ENCODE measurements at regions not wholly inside any gene's neighbourhood (a gene's known extent, or its start where the extent isn't known, plus 50 kb on each side); places are given as distances from the start of the nearest gene placed in this dataset.

GRCh38 chr2:103464831-103465230, 703.0 kb downstream of the TMEM182 start:
- H3K27me3 ChIP-seq (ENCODE audit: control insufficient read depth in 1 of 2, insufficient read depth in 2 of 2, low read length in 2 of 2), result no peaks in the 10 kb centered on the region
- H3K9ac ChIP-seq (ENCODE audit: low read length in 2 of 2), result no peak overlapping the region
- no peaks in the 10 kb centered on the region for H3K36me3 ChIP-seq (ENCODE audit: control insufficient read depth in 2 of 2, insufficient read depth in 2 of 2, low read length in 2 of 2)
- H3K9me3 ChIP-seq (ENCODE audit: control insufficient read depth in 2 of 2, low read length in 2 of 2), result peaks cover 0 to 2% of the 10 kb centered on the region in 2 donors
- no peak overlapping the region for H3K4me3 ChIP-seq (ENCODE audit: low read length in 2 of 2)
- H3K4me1 ChIP-seq (ENCODE audit: control insufficient read depth, insufficient read depth, low read length), result no peaks in the 10 kb centered on the region
- H3K27ac ChIP-seq (ENCODE audit: low read length), result no peak overlapping the region

GRCh38 chr2:103469800-103470199, 708.0 kb downstream of the TMEM182 start:
- Histone ChIP-seq H3K4me3 (ENCODE audit: low read length in 2 of 2) (no peak overlapping the region), H3K36me3 (ENCODE audit: control insufficient read depth in 2 of 2, insufficient read depth in 2 of 2, low read length in 2 of 2) (no peaks in the 10 kb centered on the region), H3K4me1 (ENCODE audit: control insufficient read depth, insufficient read depth, low read length) (no peaks in the 10 kb centered on the region), H3K9me3 (ENCODE audit: control insufficient read depth in 2 of 2, low read length in 2 of 2) (peaks cover 0 to 2% of the 10 kb centered on the region in 2 donors), H3K27ac (ENCODE audit: low read length) (no peak overlapping the region), H3K9ac (ENCODE audit: low read length in 2 of 2) (no peak overlapping the region), H3K27me3 (ENCODE audit: control insufficient read depth in 1 of 2, insufficient read depth in 2 of 2, low read length in 2 of 2) (no peaks in the 10 kb centered on the region)

- no peaks in the 10 kb centered on the region for H3K9me3 ChIP-seq (ENCODE audit: control insufficient read depth in 2 of 2, low read length in 2 of 2)
- H3K36me3 ChIP-seq (ENCODE audit: control insufficient read depth in 2 of 2, insufficient read depth in 2 of 2, low read length in 2 of 2), result no peaks in the 10 kb centered on the region
- no peak overlapping the region for H3K4me3 ChIP-seq (ENCODE audit: low read length in 2 of 2)
These were observed 723.1 kb downstream of the TMEM182 start for GRCh38 chr2:103484906-103485305.

GRCh38 chr2:103496850-103497249, 735.0 kb downstream of the TMEM182 start:
- H3K36me3 ChIP-seq (ENCODE audit: control insufficient read depth in 2 of 2, insufficient read depth in 2 of 2, low read length in 2 of 2), result no peaks in the 10 kb centered on the region
- H3K9ac ChIP-seq (ENCODE audit: low read length in 2 of 2), result no peak overlapping the region
- H3K9me3 ChIP-seq (ENCODE audit: control insufficient read depth in 2 of 2, low read length in 2 of 2), result peaks cover 0 to 3% of the 10 kb centered on the region in 2 donors
- H3K27me3 ChIP-seq (ENCODE audit: control insufficient read depth in 1 of 2, insufficient read depth in 2 of 2, low read length in 2 of 2), result no peaks in the 10 kb centered on the region
- H3K4me3 ChIP-seq (ENCODE audit: low read length in 2 of 2), result no peak overlapping the region
- no peak overlapping the region for H3K27ac ChIP-seq (ENCODE audit: low read length)
- H3K4me1 ChIP-seq (ENCODE audit: control insufficient read depth, insufficient read depth, low read length), result no peaks in the 10 kb centered on the region

More at GRCh38 chr2:103484906-103485305, 723.1 kb downstream of the TMEM182 start:
- Histone ChIP-seq H3K9ac (ENCODE audit: low read length in 2 of 2) (no peak overlapping the region), H3K27me3 (ENCODE audit: control insufficient read depth in 1 of 2, insufficient read depth in 2 of 2, low read length in 2 of 2) (no peaks in the 10 kb centered on the region), H3K27ac (ENCODE audit: low read length) (no peak overlapping the region), H3K4me1 (ENCODE audit: control insufficient read depth, insufficient read depth, low read length) (no peaks in the 10 kb centered on the region)

- Histone ChIP-seq H3K9ac (ENCODE audit: low read length in 2 of 2) (no peak overlapping the region), H3K4me3 (ENCODE audit: low read length in 2 of 2) (no peak overlapping the region), H3K9me3 (ENCODE audit: control insufficient read depth in 2 of 2, low read length in 2 of 2) (no peaks in the 10 kb centered on the region), H3K27me3 (ENCODE audit: control insufficient read depth in 1 of 2, insufficient read depth in 2 of 2, low read length in 2 of 2) (no peaks in the 10 kb centered on the region), H3K27ac (ENCODE audit: low read length) (no peak overlapping the region), H3K4me1 (ENCODE audit: control insufficient read depth, insufficient read depth, low read length) (no peaks in the 10 kb centered on the region), H3K36me3 (ENCODE audit: control insufficient read depth in 2 of 2, insufficient read depth in 2 of 2, low read length in 2 of 2) (no peaks in the 10 kb centered on the region)
These were observed 745.0 kb downstream of the TMEM182 start for GRCh38 chr2:103506812-103507211.

GRCh38 chr2:103512442-103512841, 750.6 kb downstream of the TMEM182 start:
- Histone ChIP-seq H3K36me3 (ENCODE audit: control insufficient read depth in 2 of 2, insufficient read depth in 2 of 2, low read length in 2 of 2) (no peaks in the 10 kb centered on the region), H3K27me3 (ENCODE audit: control insufficient read depth in 1 of 2, insufficient read depth in 2 of 2, low read length in 2 of 2) (no peaks in the 10 kb centered on the region), H3K9ac (ENCODE audit: low read length in 2 of 2) (no peak overlapping the region), H3K27ac (ENCODE audit: low read length) (no peak overlapping the region), H3K9me3 (ENCODE audit: control insufficient read depth in 2 of 2, low read length in 2 of 2) (no peaks in the 10 kb centered on the region), H3K4me1 (ENCODE audit: control insufficient read depth, insufficient read depth, low read length) (no peaks in the 10 kb centered on the region), H3K4me3 (ENCODE audit: low read length in 2 of 2) (no peak overlapping the region)

GRCh38 chr2:103520547-103520946, 758.7 kb downstream of the TMEM182 start:
- H3K27ac ChIP-seq (ENCODE audit: low read length), result no peak overlapping the region
- H3K9me3 ChIP-seq (ENCODE audit: control insufficient read depth in 2 of 2, low read length in 2 of 2), result no peaks in the 10 kb centered on the region
- no peak overlapping the region for H3K9ac ChIP-seq (ENCODE audit: low read length in 2 of 2)
- no peak overlapping the region for H3K4me3 ChIP-seq (ENCODE audit: low read length in 2 of 2)
- no peaks in the 10 kb centered on the region for H3K27me3 ChIP-seq (ENCODE audit: control insufficient read depth in 1 of 2, insufficient read depth in 2 of 2, low read length in 2 of 2)
- no peaks in the 10 kb centered on the region for H3K36me3 ChIP-seq (ENCODE audit: control insufficient read depth in 2 of 2, insufficient read depth in 2 of 2, low read length in 2 of 2)
- no peaks in the 10 kb centered on the region for H3K4me1 ChIP-seq (ENCODE audit: control insufficient read depth, insufficient read depth, low read length)

- Histone ChIP-seq H3K4me3 (ENCODE audit: low read length in 2 of 2) (no peak overlapping the region), H3K9ac (ENCODE audit: low read length in 2 of 2) (no peak overlapping the region), H3K36me3 (ENCODE audit: control insufficient read depth in 2 of 2, insufficient read depth in 2 of 2, low read length in 2 of 2) (no peaks in the 10 kb centered on the region), H3K9me3 (ENCODE audit: control insufficient read depth in 2 of 2, low read length in 2 of 2) (no peaks in the 10 kb centered on the region), H3K27ac (ENCODE audit: low read length) (no peak overlapping the region), H3K27me3 (ENCODE audit: control insufficient read depth in 1 of 2, insufficient read depth in 2 of 2, low read length in 2 of 2) (no peaks in the 10 kb centered on the region), H3K4me1 (ENCODE audit: control insufficient read depth, insufficient read depth, low read length) (no peaks in the 10 kb centered on the region)
These were observed 763.9 kb downstream of the TMEM182 start for GRCh38 chr2:103525756-103526155.

- Histone ChIP-seq H3K9ac (ENCODE audit: low read length in 2 of 2) (no peak overlapping the region), H3K27ac (ENCODE audit: low read length) (no peak overlapping the region), H3K27me3 (ENCODE audit: control insufficient read depth in 1 of 2, insufficient read depth in 2 of 2, low read length in 2 of 2) (no peaks in the 10 kb centered on the region), H3K36me3 (ENCODE audit: control insufficient read depth in 2 of 2, insufficient read depth in 2 of 2, low read length in 2 of 2) (no peaks in the 10 kb centered on the region), H3K9me3 (ENCODE audit: control insufficient read depth in 2 of 2, low read length in 2 of 2) (no peaks in the 10 kb centered on the region), H3K4me3 (ENCODE audit: low read length in 2 of 2) (no peak overlapping the region), H3K4me1 (ENCODE audit: control insufficient read depth, insufficient read depth, low read length) (no peaks in the 10 kb centered on the region)
These were observed 764.9 kb downstream of the TMEM182 start for GRCh38 chr2:103526757-103527156.

- Histone ChIP-seq H3K36me3 (ENCODE audit: control insufficient read depth in 2 of 2, insufficient read depth in 2 of 2, low read length in 2 of 2) (no peaks in the 10 kb centered on the region), H3K4me3 (ENCODE audit: low read length in 2 of 2) (no peak overlapping the region), H3K4me1 (ENCODE audit: control insufficient read depth, insufficient read depth, low read length) (no peaks in the 10 kb centered on the region), H3K9ac (ENCODE audit: low read length in 2 of 2) (no peak overlapping the region), H3K9me3 (ENCODE audit: control insufficient read depth in 2 of 2, low read length in 2 of 2) (no peaks in the 10 kb centered on the region), H3K27ac (ENCODE audit: low read length) (no peak overlapping the region), H3K27me3 (ENCODE audit: control insufficient read depth in 1 of 2, insufficient read depth in 2 of 2, low read length in 2 of 2) (no peaks in the 10 kb centered on the region)
These were observed 765.4 kb downstream of the TMEM182 start for GRCh38 chr2:103527278-103527677.

GRCh38 chr2:103529798-103530502, 768.1 kb downstream of the TMEM182 start:
- no peak overlapping the region for H3K4me3 ChIP-seq (ENCODE audit: low read length in 2 of 2)
- H3K36me3 ChIP-seq (ENCODE audit: control insufficient read depth in 2 of 2, insufficient read depth in 2 of 2, low read length in 2 of 2), result no peaks in the 10 kb centered on the region
- no peak overlapping the region for H3K9ac ChIP-seq (ENCODE audit: low read length in 2 of 2)
- no peaks in the 10 kb centered on the region for H3K4me1 ChIP-seq (ENCODE audit: control insufficient read depth, insufficient read depth, low read length)
- no peak overlapping the region for H3K27ac ChIP-seq (ENCODE audit: low read length)
- no peaks in the 10 kb centered on the region for H3K9me3 ChIP-seq (ENCODE audit: control insufficient read depth in 2 of 2, low read length in 2 of 2)
- no peaks in the 10 kb centered on the region for H3K27me3 ChIP-seq (ENCODE audit: control insufficient read depth in 1 of 2, insufficient read depth in 2 of 2, low read length in 2 of 2)

Data from stomach smooth muscle (tissue), 2 donors.